ENCODE measurements at regions not wholly inside any gene's neighbourhood (a gene's known extent, or its start where the extent isn't known, plus 50 kb on each side); places are given as distances from the start of the nearest gene placed in this dataset.

- Histone ChIP-seq H3K4me1 (ENCODE audit: control insufficient read depth, insufficient read depth, low read length, unreplicated experiment) (no peaks in the 10 kb centered on the region), H3K27me3 (ENCODE audit: insufficient read depth, low read length) (peaks cover 30% of the 10 kb centered on the region), H3K4me3 (ENCODE audit: low read depth, low read length) (no peak overlapping the region), H3K36me3 (ENCODE audit: insufficient read depth, low read length) (no peaks in the 10 kb centered on the region), H3K27ac (ENCODE audit: low read depth, low read length) (no peak overlapping the region), H3K79me2 (ENCODE audit: control insufficient read depth, insufficient read depth, low read length, unreplicated experiment) (no peaks in the 10 kb centered on the region), H2AFZ (ENCODE audit: low read length, unreplicated experiment) (no peak overlapping the region)
Measured at GRCh38 chr1:30638086-30638485, 85.3 kb downstream of the MATN1 start.

- Histone ChIP-seq H3K27ac (ENCODE audit: low read depth, low read length) (no peak overlapping the region), H3K4me1 (ENCODE audit: control insufficient read depth, insufficient read depth, low read length, unreplicated experiment) (no peaks in the 10 kb centered on the region), H3K79me2 (ENCODE audit: control insufficient read depth, insufficient read depth, low read length, unreplicated experiment) (no peaks in the 10 kb centered on the region), H3K27me3 (ENCODE audit: insufficient read depth, low read length) (peaks cover 28% of the 10 kb centered on the region; the same call in 1 of the 2 replicates), H3K4me3 (ENCODE audit: low read depth, low read length) (no peak overlapping the region), H2AFZ (ENCODE audit: low read length, unreplicated experiment) (no peak overlapping the region), H3K36me3 (ENCODE audit: insufficient read depth, low read length) (no peaks in the 10 kb centered on the region)
Measured at GRCh38 chr1:30637183-30637980, 86.0 kb downstream of the MATN1 start.

- no peaks in the 10 kb centered on the region for H3K36me3 ChIP-seq (ENCODE audit: insufficient read depth, low read length)
- H2AFZ ChIP-seq (ENCODE audit: low read length, unreplicated experiment): no peak overlapping the region
- no peaks in the 10 kb centered on the region for H3K79me2 ChIP-seq (ENCODE audit: control insufficient read depth, insufficient read depth, low read length, unreplicated experiment)
- H3K27ac ChIP-seq (ENCODE audit: low read depth, low read length): no peak overlapping the region
- no peak overlapping the region for H3K4me3 ChIP-seq (ENCODE audit: low read depth, low read length)
- H3K4me1 ChIP-seq (ENCODE audit: control insufficient read depth, insufficient read depth, low read length, unreplicated experiment): no peaks in the 10 kb centered on the region
- peaks cover 28% of the 10 kb centered on the region; the same call in 1 of the 2 replicates for H3K27me3 ChIP-seq (ENCODE audit: insufficient read depth, low read length)
Measured at GRCh38 chr1:30636621-30637020, 86.8 kb downstream of the MATN1 start.

- Histone ChIP-seq H3K4me3 (ENCODE audit: low read depth, low read length) (no peak overlapping the region), H3K27ac (ENCODE audit: low read depth, low read length) (no peak overlapping the region), H3K79me2 (ENCODE audit: control insufficient read depth, insufficient read depth, low read length, unreplicated experiment) (no peaks in the 10 kb centered on the region), H2AFZ (ENCODE audit: low read length, unreplicated experiment) (no peak overlapping the region), H3K36me3 (ENCODE audit: insufficient read depth, low read length) (no peaks in the 10 kb centered on the region), H3K27me3 (ENCODE audit: insufficient read depth, low read length) (peaks cover 22% of the 10 kb centered on the region), H3K4me1 (ENCODE audit: control insufficient read depth, insufficient read depth, low read length, unreplicated experiment) (no peaks in the 10 kb centered on the region)
Measured at GRCh38 chr1:30635391-30635975, 87.9 kb downstream of the MATN1 start.

- Histone ChIP-seq H2AFZ (ENCODE audit: low read length, unreplicated experiment) (no peak overlapping the region), H3K4me3 (ENCODE audit: low read depth, low read length) (no peak overlapping the region), H3K4me1 (ENCODE audit: control insufficient read depth, insufficient read depth, low read length, unreplicated experiment) (no peaks in the 10 kb centered on the region), H3K79me2 (ENCODE audit: control insufficient read depth, insufficient read depth, low read length, unreplicated experiment) (no peaks in the 10 kb centered on the region), H3K36me3 (ENCODE audit: insufficient read depth, low read length) (no peaks in the 10 kb centered on the region), H3K27ac (ENCODE audit: low read depth, low read length) (no peak overlapping the region), H3K27me3 (ENCODE audit: insufficient read depth, low read length) (peaks cover 24% of the 10 kb centered on the region)
Measured at GRCh38 chr1:30634507-30634906, 88.9 kb downstream of the MATN1 start.

- no peaks in the 10 kb centered on the region for H3K79me2 ChIP-seq (ENCODE audit: control insufficient read depth, insufficient read depth, low read length, unreplicated experiment)
- no peak overlapping the region for H2AFZ ChIP-seq (ENCODE audit: low read length, unreplicated experiment)
- H3K27me3 ChIP-seq (ENCODE audit: insufficient read depth, low read length): peaks cover 30% of the 10 kb centered on the region
- no peak overlapping the region for H3K4me3 ChIP-seq (ENCODE audit: low read depth, low read length)
- no peaks in the 10 kb centered on the region for H3K4me1 ChIP-seq (ENCODE audit: control insufficient read depth, insufficient read depth, low read length, unreplicated experiment)
- no peaks in the 10 kb centered on the region for H3K36me3 ChIP-seq (ENCODE audit: insufficient read depth, low read length)
- no peak overlapping the region for H3K27ac ChIP-seq (ENCODE audit: low read depth, low read length)
Measured at GRCh38 chr1:30633294-30633693, 90.1 kb downstream of the MATN1 start.

GRCh38 chr1:30632481-30632880 is 90.9 kb downstream of the MATN1 start:
- no peaks in the 10 kb centered on the region for H3K4me1 ChIP-seq (ENCODE audit: control insufficient read depth, insufficient read depth, low read length, unreplicated experiment)
- no peaks in the 10 kb centered on the region for H3K79me2 ChIP-seq (ENCODE audit: control insufficient read depth, insufficient read depth, low read length, unreplicated experiment)
- H3K27ac ChIP-seq (ENCODE audit: low read depth, low read length): no peak overlapping the region
- H2AFZ ChIP-seq (ENCODE audit: low read length, unreplicated experiment): no peak overlapping the region
- no peaks in the 10 kb centered on the region for H3K36me3 ChIP-seq (ENCODE audit: insufficient read depth, low read length)
- no peak overlapping the region for H3K4me3 ChIP-seq (ENCODE audit: low read depth, low read length)
- H3K27me3 ChIP-seq (ENCODE audit: insufficient read depth, low read length): peaks cover 33% of the 10 kb centered on the region

GRCh38 chr1:30631700-30632099 is 91.7 kb downstream of the MATN1 start:
- H3K4me3 ChIP-seq (ENCODE audit: low read depth, low read length): no peak overlapping the region
- no peak overlapping the region for H3K27ac ChIP-seq (ENCODE audit: low read depth, low read length)
- no peaks in the 10 kb centered on the region for H3K4me1 ChIP-seq (ENCODE audit: control insufficient read depth, insufficient read depth, low read length, unreplicated experiment)
- H3K36me3 ChIP-seq (ENCODE audit: insufficient read depth, low read length): no peaks in the 10 kb centered on the region
- no peak overlapping the region for H2AFZ ChIP-seq (ENCODE audit: low read length, unreplicated experiment)
- peaks cover 37% of the 10 kb centered on the region for H3K27me3 ChIP-seq (ENCODE audit: insufficient read depth, low read length)
- no peaks in the 10 kb centered on the region for H3K79me2 ChIP-seq (ENCODE audit: control insufficient read depth, insufficient read depth, low read length, unreplicated experiment)

- H3K36me3 ChIP-seq (ENCODE audit: insufficient read depth, low read length): no peaks in the 10 kb centered on the region
- no peak overlapping the region for H2AFZ ChIP-seq (ENCODE audit: low read length, unreplicated experiment)
- no peaks in the 10 kb centered on the region for H3K4me1 ChIP-seq (ENCODE audit: control insufficient read depth, insufficient read depth, low read length, unreplicated experiment)
- H3K27me3 ChIP-seq (ENCODE audit: insufficient read depth, low read length): peaks cover 42% of the 10 kb centered on the region
- no peak overlapping the region for H3K4me3 ChIP-seq (ENCODE audit: low read depth, low read length)
- H3K27ac ChIP-seq (ENCODE audit: low read depth, low read length): no peak overlapping the region
- H3K79me2 ChIP-seq (ENCODE audit: control insufficient read depth, insufficient read depth, low read length, unreplicated experiment): no peaks in the 10 kb centered on the region
Measured at GRCh38 chr1:30629501-30629900, 93.9 kb downstream of the MATN1 start.

- H3K27ac ChIP-seq (ENCODE audit: low read depth, low read length): no peak overlapping the region
- H3K4me1 ChIP-seq (ENCODE audit: control insufficient read depth, insufficient read depth, low read length, unreplicated experiment): no peaks in the 10 kb centered on the region
- no peaks in the 10 kb centered on the region for H3K36me3 ChIP-seq (ENCODE audit: insufficient read depth, low read length)
- peaks cover 41% of the 10 kb centered on the region for H3K27me3 ChIP-seq (ENCODE audit: insufficient read depth, low read length)
- H3K79me2 ChIP-seq (ENCODE audit: control insufficient read depth, insufficient read depth, low read length, unreplicated experiment): no peaks in the 10 kb centered on the region
- H2AFZ ChIP-seq (ENCODE audit: low read length, unreplicated experiment): no peak overlapping the region
- no peak overlapping the region for H3K4me3 ChIP-seq (ENCODE audit: low read depth, low read length)
Measured at GRCh38 chr1:30627994-30628393, 95.4 kb downstream of the MATN1 start.

GRCh38 chr1:30627206-30627605 is 96.2 kb downstream of the MATN1 start:
- Histone ChIP-seq H3K27me3 (ENCODE audit: insufficient read depth, low read length) (peaks cover 43% of the 10 kb centered on the region), H2AFZ (ENCODE audit: low read length, unreplicated experiment) (no peak overlapping the region), H3K4me3 (ENCODE audit: low read depth, low read length) (no peak overlapping the region), H3K4me1 (ENCODE audit: control insufficient read depth, insufficient read depth, low read length, unreplicated experiment) (no peaks in the 10 kb centered on the region), H3K79me2 (ENCODE audit: control insufficient read depth, insufficient read depth, low read length, unreplicated experiment) (no peaks in the 10 kb centered on the region), H3K27ac (ENCODE audit: low read depth, low read length) (no peak overlapping the region), H3K36me3 (ENCODE audit: insufficient read depth, low read length) (no peaks in the 10 kb centered on the region)

All from ACC112 (cell line).